Thoracic aorta (tissue), 2 donors: ENCODE measurements at regions not wholly inside any gene's neighbourhood (a gene's known extent, or its start where the extent isn't known, plus 50 kb on each side); places are given as distances from the start of the nearest gene placed in this dataset.
"Not testable (repeated sequence)": the region's sequence is repeated elsewhere in the genome, so short reads cannot be mapped to it uniquely, and the experiment has no call there.

Source experiments
- ATAC-seq: fragments of 150-250 bp; one replicate; pipeline ENCODE4 v1.8.0; 2017; ENCODE audit warnings: low read depth; ENCODE audit not compliant: insufficient number of reproducible peaks, low FRiP score
- DNase-seq: peaks from one replicate; pipeline ENCODE4 v3.0.0-alpha.2; 2020; ENCODE audit warnings: low spot score
- H3K27ac ChIP-seq, 2 donors: fragments of 200-600 bp; sonication (generic); 1 replicate in 1 of 2; 2 replicates in 1 of 2; pipeline ENCODE4 v1.5.1; 2016; ENCODE audit warnings: mild to moderate bottlenecking in 2 of 2, moderate library complexity in 2 of 2
- H3K27me3 ChIP-seq: fragments of 200-600 bp; sonication (generic); replicated peaks from 2 replicates; pipeline ENCODE4 v1.6.0; 2016; ENCODE audit warnings: mild to moderate bottlenecking; ENCODE audit not compliant: insufficient read depth
- H3K36me3 ChIP-seq: fragments of 200-600 bp; sonication (generic); one replicate; pipeline ENCODE4 v1.5.1; 2016
- H3K4me1 ChIP-seq, 2 donors: fragments of 200-600 bp; sonication (generic); 1 replicate in 1 of 2; 2 replicates in 1 of 2; pipeline versions ENCODE4 v1.5.1 to v1.6.0; 2016; ENCODE audit warnings: low read depth in 2 of 2, mild to moderate bottlenecking in 1 of 2; ENCODE audit not compliant: control insufficient read depth in 1 of 2
- H3K4me3 ChIP-seq: fragments of 200-600 bp; sonication (generic); 2 replicates; pipeline ENCODE4 v1.5.1; 2016; ENCODE audit warnings: mild to moderate bottlenecking
- H3K9me3 ChIP-seq: fragments of 200-600 bp; sonication (generic); 2 replicates; pipeline ENCODE4 v1.5.1; 2016
- TF ChIP-seq, protein P1 (sequence below): fragments of 200-600 bp; sonication (generic); IDR thresholded peaks from one replicate; pipeline ENCODE4 v1.5.1; 2019; ENCODE audit warnings: antibody characterized with exemption

- H3K9me3 ChIP-seq, H3K4me1 ChIP-seq, H3K27ac ChIP-seq, DNase-seq, H3K36me3 ChIP-seq, H3K4me3 ChIP-seq, ATAC-seq, H3K27me3 ChIP-seq: not testable (repeated sequence)
Observed at GRCh38 chr1:95297906-95298305, 63.9 kb downstream of the RWDD3 start.

DNA sequence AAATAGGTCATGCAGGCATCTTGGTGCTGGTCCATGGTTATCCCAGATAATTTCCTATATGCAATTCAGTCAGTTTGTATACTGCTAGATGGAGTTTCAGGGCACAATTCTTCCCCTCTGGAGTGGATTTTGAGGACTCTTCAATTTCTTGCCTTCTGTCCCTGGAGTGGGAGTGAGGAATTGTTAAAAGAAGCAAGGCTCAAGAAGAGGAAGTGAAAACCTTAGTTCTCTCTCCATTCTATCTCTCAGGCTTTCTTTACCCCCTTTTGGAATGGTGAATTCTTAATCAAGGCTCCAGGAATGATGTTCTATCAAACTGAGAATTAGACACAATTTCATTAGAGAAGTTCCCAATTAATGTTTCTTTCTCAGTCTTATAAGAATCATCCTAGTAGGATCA, 67.1 kb downstream of the RWDD3 start:
- DNase-seq (no peak), ATAC-seq (no peak)
- H3K9me3 ChIP-seq, result no peaks in the 10 kb centered on the region
- H3K4me3 ChIP-seq, result no peak overlapping the region
- H3K36me3 ChIP-seq, result no peaks in the 10 kb centered on the region
- H3K27me3 ChIP-seq, result no peaks in the 10 kb centered on the region
- H3K4me1 ChIP-seq, result no peaks in the 10 kb centered on the region
- H3K27ac ChIP-seq, result no peak overlapping the region
- TF ChIP-seq, protein P1, sequence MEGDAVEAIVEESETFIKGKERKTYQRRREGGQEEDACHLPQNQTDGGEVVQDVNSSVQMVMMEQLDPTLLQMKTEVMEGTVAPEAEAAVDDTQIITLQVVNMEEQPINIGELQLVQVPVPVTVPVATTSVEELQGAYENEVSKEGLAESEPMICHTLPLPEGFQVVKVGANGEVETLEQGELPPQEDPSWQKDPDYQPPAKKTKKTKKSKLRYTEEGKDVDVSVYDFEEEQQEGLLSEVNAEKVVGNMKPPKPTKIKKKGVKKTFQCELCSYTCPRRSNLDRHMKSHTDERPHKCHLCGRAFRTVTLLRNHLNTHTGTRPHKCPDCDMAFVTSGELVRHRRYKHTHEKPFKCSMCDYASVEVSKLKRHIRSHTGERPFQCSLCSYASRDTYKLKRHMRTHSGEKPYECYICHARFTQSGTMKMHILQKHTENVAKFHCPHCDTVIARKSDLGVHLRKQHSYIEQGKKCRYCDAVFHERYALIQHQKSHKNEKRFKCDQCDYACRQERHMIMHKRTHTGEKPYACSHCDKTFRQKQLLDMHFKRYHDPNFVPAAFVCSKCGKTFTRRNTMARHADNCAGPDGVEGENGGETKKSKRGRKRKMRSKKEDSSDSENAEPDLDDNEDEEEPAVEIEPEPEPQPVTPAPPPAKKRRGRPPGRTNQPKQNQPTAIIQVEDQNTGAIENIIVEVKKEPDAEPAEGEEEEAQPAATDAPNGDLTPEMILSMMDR, result no peak

DNA sequence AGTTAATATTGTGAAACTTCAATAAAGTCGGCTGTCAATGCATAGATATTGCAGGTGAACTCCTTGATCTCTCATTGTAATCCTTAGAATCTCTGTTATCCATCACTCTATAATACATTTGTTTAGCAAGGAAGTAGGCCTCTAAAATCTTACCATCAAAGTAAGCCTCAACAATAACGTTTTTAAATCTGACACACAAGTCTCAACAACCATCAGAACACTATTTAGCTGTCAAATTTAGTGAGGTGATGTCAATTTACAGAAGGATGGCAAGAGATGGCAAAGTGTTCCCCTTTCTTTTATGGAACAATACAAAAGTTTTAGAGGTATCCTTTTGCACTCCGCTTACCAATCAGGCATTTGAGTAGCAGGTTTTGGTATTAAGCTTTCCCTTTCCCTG, 67.6 kb downstream of the RWDD3 start:
- no peak overlapping the region for H3K4me3 ChIP-seq
- H3K27ac ChIP-seq, result no peak overlapping the region
- no peak for DNase-seq
- ATAC-seq, result no peak
- no peaks in the 10 kb centered on the region for H3K27me3 ChIP-seq
- H3K9me3 ChIP-seq, result no peaks in the 10 kb centered on the region
- TF ChIP-seq, protein P1, result no peak
- no peaks in the 10 kb centered on the region for H3K36me3 ChIP-seq
- no peaks in the 10 kb centered on the region for H3K4me1 ChIP-seq

DNA sequence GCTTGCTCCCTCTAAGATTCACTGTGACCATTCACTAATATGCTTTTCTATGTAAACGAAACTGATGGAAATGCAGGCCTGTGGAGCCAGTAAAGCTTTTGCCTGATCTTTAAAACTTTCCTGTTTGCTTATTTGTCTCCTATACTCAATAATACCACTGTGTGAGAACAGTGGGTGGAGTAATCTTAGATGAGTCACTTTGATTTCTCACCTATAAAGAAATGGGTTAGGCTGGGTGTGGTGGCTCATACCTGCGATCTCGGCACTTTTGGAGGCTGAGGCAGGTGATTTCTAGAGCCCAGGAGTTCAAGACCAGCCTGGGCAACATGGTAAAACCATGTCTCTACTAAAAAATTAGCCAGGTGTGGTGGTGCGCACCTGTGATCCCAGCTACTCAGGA, 70.8 kb downstream of the RWDD3 start:
- no peak for DNase-seq
- H3K36me3 ChIP-seq, result no peaks in the 10 kb centered on the region
- TF ChIP-seq, protein P1, result no peak
- ATAC-seq, result no peak
- H3K9me3 ChIP-seq, result no peaks in the 10 kb centered on the region
- H3K27ac ChIP-seq, result no peak overlapping the region
- no peaks in the 10 kb centered on the region for H3K4me1 ChIP-seq
- no peaks in the 10 kb centered on the region for H3K27me3 ChIP-seq
- no peak overlapping the region for H3K4me3 ChIP-seq

DNA sequence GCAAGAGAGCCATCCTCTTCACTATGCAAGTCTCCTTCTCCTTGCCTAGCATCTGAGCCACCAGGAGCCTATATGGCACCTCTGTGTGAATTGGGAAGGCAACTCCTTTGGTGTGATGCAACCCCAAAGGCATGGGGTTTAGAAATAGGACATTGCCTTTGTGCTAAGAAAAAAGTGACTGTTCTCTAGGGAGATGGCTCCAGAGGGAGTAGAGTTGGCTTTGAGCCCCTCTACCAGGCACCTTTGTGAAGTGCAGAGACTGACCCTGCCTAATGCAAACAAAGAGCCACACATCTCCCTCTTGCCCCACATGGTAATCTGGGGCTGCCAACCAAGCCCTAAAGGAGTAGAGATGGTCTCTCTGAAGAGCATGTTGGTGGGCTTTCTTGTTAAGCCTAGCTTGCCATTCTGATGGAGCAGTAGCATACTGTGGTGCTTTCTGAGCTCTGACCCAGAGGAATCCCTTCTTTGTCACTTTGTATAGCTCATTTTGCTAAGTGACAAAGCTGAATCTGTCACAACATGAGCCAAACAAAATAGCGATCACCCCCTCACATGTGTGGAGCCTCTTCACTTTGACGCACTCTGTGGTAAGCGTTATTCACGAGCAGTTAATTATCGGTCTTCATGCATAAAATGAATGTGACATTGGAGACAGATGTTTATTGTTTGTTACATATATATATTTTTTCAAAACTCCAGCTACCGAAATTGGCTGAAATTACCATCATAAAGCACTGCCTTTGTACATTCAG, 74.4 kb downstream of the RWDD3 start:
- H3K27ac ChIP-seq, result no peak overlapping the region
- no peaks in the 10 kb centered on the region for H3K4me1 ChIP-seq
- TF ChIP-seq, protein P1, result no peak
- no peak for ATAC-seq
- no peaks in the 10 kb centered on the region for H3K36me3 ChIP-seq
- no peaks in the 10 kb centered on the region for H3K9me3 ChIP-seq
- H3K4me3 ChIP-seq, result no peak overlapping the region
- no peak for DNase-seq
- no peaks in the 10 kb centered on the region for H3K27me3 ChIP-seq

DNA sequence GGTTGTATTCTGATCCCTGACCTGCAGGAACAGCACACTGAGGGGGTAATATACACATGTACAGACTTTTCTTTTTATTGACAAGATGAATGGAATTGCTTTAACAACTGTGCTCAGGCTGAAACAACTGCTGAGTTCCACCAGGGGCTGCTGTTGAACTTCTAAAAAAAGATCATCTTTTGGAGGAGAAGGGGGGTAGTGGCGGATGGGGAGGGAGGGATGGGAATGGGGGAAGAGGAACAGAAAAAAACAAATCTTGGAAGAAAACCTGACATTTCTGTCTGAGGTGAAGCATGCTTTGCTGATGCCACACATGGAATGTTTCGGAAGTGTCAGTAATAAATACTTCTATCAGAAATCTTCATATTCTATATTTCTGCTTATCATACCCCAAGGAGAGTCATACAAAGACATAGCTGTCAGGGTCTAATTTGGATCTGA, 75.0 kb downstream of the RWDD3 start:
- TF ChIP-seq, protein P1, result peak; percentile 70
- DNase-seq (no peak), ATAC-seq (no peak)
- H3K9me3 ChIP-seq, result no peaks in the 10 kb centered on the region
- no peak overlapping the region for H3K27ac ChIP-seq
- no peaks in the 10 kb centered on the region for H3K36me3 ChIP-seq
- no peak overlapping the region for H3K4me3 ChIP-seq
- H3K27me3 ChIP-seq, result no peaks in the 10 kb centered on the region
- H3K4me1 ChIP-seq, result no peaks in the 10 kb centered on the region
